WERI-Rb-1 (cell line): ENCODE measurements at regions not wholly inside any gene's neighbourhood (a gene's known extent, or its start where the extent isn't known, plus 50 kb on each side); places are given as distances from the start of the nearest gene placed in this dataset.

Experiments
- DNase-seq: peaks from one replicate; pipeline ENCODE4 v3.0.0-alpha.2; 2020
- H3K27ac ChIP-seq: fragments of 250-450 bp; sonication (Bioruptor Pico); 2 replicates; pipeline ENCODE4 v1.5.1; 2020; ENCODE audit warnings: mild to moderate bottlenecking, moderate library complexity
- H3K27me3 ChIP-seq: fragments of 250-450 bp; sonication (Bioruptor Pico); 2 replicates; pipeline ENCODE4 v1.5.1; 2021; ENCODE audit warnings: mild to moderate bottlenecking, low read depth, moderate library complexity; ENCODE audit not compliant: insufficient read depth, severe bottlenecking
- H3K36me3 ChIP-seq: fragments of 250-450 bp; sonication (Bioruptor Pico); 2 replicates; pipeline ENCODE4 v1.5.1; 2020; ENCODE audit warnings: mild to moderate bottlenecking, moderate library complexity
- H3K4me3 ChIP-seq: 2 replicates; pipeline ENCODE4 v1.5.1; 2011; ENCODE audit warnings: low read depth, mild to moderate bottlenecking, control low read depth, low read length
- H3K9me3 ChIP-seq: fragments of 250-450 bp; sonication (Bioruptor Pico); 2 replicates; pipeline ENCODE4 v1.5.1; 2021; ENCODE audit warnings: mild to moderate bottlenecking, moderate library complexity; ENCODE audit not compliant: severe bottlenecking
- CTCF ChIP-seq: IDR thresholded peaks from 2 replicates; pipeline ENCODE4 v1.5.1; 2011; ENCODE audit warnings: low read depth, mild to moderate bottlenecking, control low read depth, inconsistent platforms, low read length

- no peak overlapping the region for H3K4me3 ChIP-seq
- peak; percentile 6 for DNase-seq
- no peak for TF ChIP-seq CTCF
Measured at GRCh38 chrX:122113376-122113775, 1066.0 kb downstream of the GLUD2 start.

GRCh38 chrX:122113896-122114295 lies 1066.5 kb downstream of the GLUD2 start:
- Histone ChIP-seq H3K4me3 (no peak overlapping the region), H3K36me3 (no peaks in the 10 kb centered on the region), H3K9me3 (no peaks in the 10 kb centered on the region), H3K27ac (no peak overlapping the region), H3K27me3 (peaks cover 17% of the 10 kb centered on the region)
- DNase-seq, result no peak
- TF ChIP-seq CTCF, result no peak

More at GRCh38 chrX:122113376-122113775, 1066.0 kb downstream of the GLUD2 start:
- Histone ChIP-seq H3K27ac (no peak overlapping the region), H3K36me3 (no peaks in the 10 kb centered on the region), H3K9me3 (no peaks in the 10 kb centered on the region), H3K27me3 (peaks cover 17% of the 10 kb centered on the region)

GRCh38 chrX:122115604-122116003 lies 1068.2 kb downstream of the GLUD2 start:
- no peak overlapping the region for H3K4me3 ChIP-seq
- H3K9me3 ChIP-seq, result no peaks in the 10 kb centered on the region
- no peaks in the 10 kb centered on the region for H3K36me3 ChIP-seq
- H3K27me3 ChIP-seq, result peaks cover 14% of the 10 kb centered on the region
- no peak for TF ChIP-seq CTCF
- no peak for DNase-seq
- H3K27ac ChIP-seq, result no peak overlapping the region

- no peak for TF ChIP-seq CTCF
- Histone ChIP-seq H3K36me3 (no peaks in the 10 kb centered on the region), H3K4me3 (no peak overlapping the region), H3K27me3 (peaks cover 4% of the 10 kb centered on the region), H3K27ac (no peak overlapping the region), H3K9me3 (no peaks in the 10 kb centered on the region)
- DNase-seq, result no peak
Measured at GRCh38 chrX:122119361-122119760, 1064.7 kb upstream of the GRIA3 start.

- H3K9me3 ChIP-seq, result no peaks in the 10 kb centered on the region
- H3K4me3 ChIP-seq, result no peak overlapping the region
- no peak for DNase-seq
- TF ChIP-seq CTCF, result no peak
- H3K36me3 ChIP-seq, result no peaks in the 10 kb centered on the region
- H3K27me3 ChIP-seq, result peaks cover 8% of the 10 kb centered on the region
- no peak overlapping the region for H3K27ac ChIP-seq
Measured at GRCh38 chrX:122122274-122122673, 1061.8 kb upstream of the GRIA3 start.

GRCh38 chrX:122133478-122133877 lies 1050.6 kb upstream of the GRIA3 start:
- no peak for DNase-seq
- Histone ChIP-seq H3K4me3 (no peak overlapping the region), H3K27me3 (peaks cover 2% of the 10 kb centered on the region), H3K36me3 (no peaks in the 10 kb centered on the region), H3K27ac (no peak overlapping the region), H3K9me3 (no peaks in the 10 kb centered on the region)
- no peak for TF ChIP-seq CTCF
